ENCODE measurements at regions not wholly inside any gene's neighbourhood (a gene's known extent, or its start where the extent isn't known, plus 50 kb on each side); places are given as distances from the start of the nearest gene placed in this dataset. TPM values are rescaled to one million over a fixed set of nuclear protein-coding genes. Genes with fewer than 3 reads are reported as not detected.

- ChIA-PET POLR2A (no interaction called here), CTCF (no interaction called here)
- Histone ChIP-seq H3K9ac (replicated peaks; ENCODE audit: extremely low read depth, insufficient read depth, low read length) (no peak overlapping the region), H3K36me3 (ENCODE audit: control insufficient read depth in 2 of 2, extremely low read depth in 1 of 2, insufficient read depth in 2 of 2, low read length in 2 of 2) (no peaks in the 10 kb centered on the region), H4K20me1 (replicated peaks; ENCODE audit: control insufficient read depth, extremely low read depth, insufficient read depth, low read length) (no peaks in the 10 kb centered on the region), H3K9me1 (replicated peaks; ENCODE audit: control insufficient read depth, extremely low read depth, insufficient read depth, low read length) (no peaks in the 10 kb centered on the region), H3K4me3 (replicated peaks in 1 of 3; ENCODE audit: insufficient read depth in 1 of 3, low read depth in 1 of 3, low read length in 3 of 3) (no peak overlapping the region), H2AFZ (ENCODE audit: low read depth, low read length) (no peak overlapping the region), H3K4me2 (ENCODE audit: insufficient read depth, low read length) (no peak overlapping the region), H3K4me1 (ENCODE audit: control insufficient read depth, extremely low read depth, insufficient read depth, low read length) (no peaks in the 10 kb centered on the region), H3K9me3 (replicated peaks; ENCODE audit: control insufficient read depth, insufficient read depth, low read length) (no peaks in the 10 kb centered on the region), H3K27me3 (ENCODE audit: control insufficient read depth in 2 of 2, insufficient read depth in 2 of 2, low read length in 2 of 2) (peaks cover 0 to 2% of the 10 kb centered on the region in 2 experiments), H3K79me2 (ENCODE audit: control insufficient read depth, insufficient read depth, low read length) (no peaks in the 10 kb centered on the region), H3K27ac (ENCODE audit: insufficient read depth, low read depth, low read length) (no peak overlapping the region)
- dilution Hi-C loops (cut with MboI; ENCODE audit: extremely low pct_ligation_motif_present, low sequenced_read_pairs) (no loop called here), intact Hi-C loops (cut with micrococcal nuclease) (no loop called here)
- BruUV-seq (replicated peaks) = no TSS peak
- FAIRE-seq (no peak), DNase-seq (ENCODE audit: low read depth, low spot score) (no peak)
- TF ChIP-seq MYC (IDR thresholded peaks at IDR 0.05; ENCODE audit: low read depth, low read length) (no peak), FOS (IDR thresholded peaks at IDR 0.05; ENCODE audit: borderline replicate concordance, insufficient read depth, low read length) (no peak), CTCF (IDR thresholded peaks at IDR 0.05; ENCODE audit: extremely low read depth in 1 of 2, insufficient read depth in 1 of 2, low read depth in 1 of 2, low read length in 2 of 2) (no peak), GATA2 (IDR thresholded peaks at IDR 0.05; ENCODE audit: insufficient read depth, insufficient read length, low read depth, low read length) (no peak), JUN (IDR thresholded peaks at IDR 0.05; ENCODE audit: borderline replicate concordance, insufficient read depth, insufficient read length, low read depth) (no peak), EZH2 (IDR thresholded peaks at IDR 0.05; ENCODE audit: borderline replicate concordance, low read depth, low read length, severe bottlenecking) (no peak), MAX (IDR thresholded peaks at IDR 0.05; ENCODE audit: insufficient read depth, insufficient read length) (no peak), POLR2A (IDR thresholded peaks at IDR 0.05; ENCODE audit: low read depth, low read length) (no peak), POLR2AphosphoS5 (IDR thresholded peaks at IDR 0.05; ENCODE audit: insufficient read depth, low read depth, low read length) (no peak)
These were observed 70.2 kb downstream of the ETS2 start for GRCh38 chr21:38875694-38876492.

Small RNAs in the stretch of these regions (small RNA-seq; reads per million reads assigned to genes)
- not detected for gene RF00091 (ENCODE audit: insufficient read depth, insufficient read length, low read depth, low replicate concordance)

All from endothelial cell of umbilical vein (primary cell).